GM23338 (cell line): ENCODE measurements at regions not wholly inside any gene's neighbourhood (a gene's known extent, or its start where the extent isn't known, plus 50 kb on each side); places are given as distances from the start of the nearest gene placed in this dataset.

Experiments used
- ATAC-seq: fragments of 200-7000 bp; cut with Tn5 transposase; 3 replicates; pipeline ENCODE4 v1.9.1; 2020
- DNase-seq: peaks from one replicate; pipeline ENCODE4 v3.0.0-alpha.2; 2015; ENCODE audit warnings: low spot score
- H2AFZ ChIP-seq: fragments of 200-600 bp; sonication (generic); 2 replicates; pipeline ENCODE4 v1.8.0; 2016; ENCODE audit warnings: antibody characterized with exemption, mild to moderate bottlenecking, moderate library complexity
- H3F3A ChIP-seq: fragments of 200-600 bp; sonication (generic); replicated peaks from 2 replicates; pipeline ENCODE4 v1.8.0; 2017; ENCODE audit warnings: antibody characterized with exemption, mixed run types, low read depth
- H3K27ac ChIP-seq: fragments of 200-600 bp; sonication (generic); 2 replicates; pipeline ENCODE4 v1.6.1; 2016; ENCODE audit warnings: low read depth
- H3K27me3 ChIP-seq: fragments of 200-600 bp; sonication (generic); 2 replicates; pipeline ENCODE4 v1.8.0; 2016; ENCODE audit warnings: mild to moderate bottlenecking, mixed run types, moderate library complexity; ENCODE audit not compliant: insufficient read depth
- H3K36me3 ChIP-seq: fragments of 200-600 bp; sonication (generic); 2 replicates; pipeline ENCODE4 v1.8.0; 2016; ENCODE audit warnings: mild to moderate bottlenecking; ENCODE audit not compliant: insufficient read depth
- H3K4me1 ChIP-seq: fragments of 200-600 bp; sonication (generic); 2 replicates; pipeline ENCODE4 v1.8.0; 2016; ENCODE audit warnings: mild to moderate bottlenecking, moderate library complexity; ENCODE audit not compliant: insufficient read depth
- H3K4me2 ChIP-seq: fragments of 200-600 bp; sonication (generic); 2 replicates; pipeline ENCODE4 v1.7.1; 2017; ENCODE audit warnings: mixed run types
- H3K4me3 ChIP-seq: fragments of 200-600 bp; sonication (generic); 2 replicates; pipeline ENCODE4 v1.6.1; 2016; ENCODE audit warnings: mixed run types
- H3K79me2 ChIP-seq: fragments of 200-600 bp; sonication (generic); replicated peaks from 2 replicates; pipeline ENCODE4 v1.8.0; 2017; ENCODE audit warnings: mild to moderate bottlenecking; ENCODE audit not compliant: insufficient read depth
- H3K9me2 ChIP-seq: fragments of 200-600 bp; sonication (generic); 2 replicates; pipeline ENCODE4 v1.8.0; 2017; ENCODE audit not compliant: insufficient read depth
- H4K20me1 ChIP-seq: fragments of 200-600 bp; sonication (generic); replicated peaks from 2 replicates; pipeline ENCODE4 v1.8.0; 2017; ENCODE audit warnings: mild to moderate bottlenecking; ENCODE audit not compliant: insufficient read depth
- H3K27ac Mint-ChIP-seq: 2 replicates; pipeline ENCODE4 v1.8.0; 2020; ENCODE audit warnings: inconsistent platforms, mild to moderate bottlenecking, moderate library complexity, mixed read lengths
- H3K27me3 Mint-ChIP-seq: 3 replicates; pipeline ENCODE4 v1.8.0; 2022; ENCODE audit warnings: low read depth, mild to moderate bottlenecking, moderate library complexity, mixed read lengths, inconsistent platforms; ENCODE audit not compliant: insufficient read depth, poor library complexity
- H3K36me3 Mint-ChIP-seq: 3 replicates; pipeline ENCODE4 v1.8.0; 2021; ENCODE audit warnings: low read depth, mild to moderate bottlenecking, inconsistent platforms, moderate library complexity, mixed read lengths
- H3K4me1 Mint-ChIP-seq: 3 replicates; pipeline ENCODE4 v1.8.0; 2020; ENCODE audit warnings: mild to moderate bottlenecking, inconsistent platforms, mixed read lengths
- H3K4me3 Mint-ChIP-seq: 3 replicates; pipeline ENCODE4 v1.8.0; 2021; ENCODE audit warnings: moderate library complexity, mild to moderate bottlenecking, inconsistent platforms, mixed read lengths
- H3K9me3 Mint-ChIP-seq: 3 replicates; pipeline ENCODE4 v1.8.0; 2020; ENCODE audit warnings: moderate library complexity, mild to moderate bottlenecking, inconsistent platforms, mixed read lengths
- EZH2 ChIP-seq: fragments of 200-600 bp; sonication (generic); IDR thresholded peaks from one replicate; pipeline ENCODE4 v1.8.0; 2017; ENCODE audit warnings: antibody characterized with exemption, mild to moderate bottlenecking, low read depth; ENCODE audit not compliant: unreplicated experiment
- JUNB ChIP-seq: IDR thresholded peaks from one replicate; pipeline ENCODE4 v1.6.1; 2016; ENCODE audit warnings: antibody characterized with exemption; ENCODE audit not compliant: unreplicated experiment
- NANOG ChIP-seq: IDR thresholded peaks from 2 replicates; pipeline ENCODE4 v1.6.1; 2016; ENCODE audit warnings: antibody characterized with exemption, borderline replicate concordance
- POLR2AphosphoS5 ChIP-seq: IDR thresholded peaks from 2 replicates; pipeline ENCODE4 v1.6.1; 2016; ENCODE audit warnings: antibody characterized with exemption, low read depth
- ZNF114 ChIP-seq: fragments of 250-450 bp; sonication (Bioruptor Pico); IDR thresholded peaks from 2 replicates; pipeline ENCODE4 v1.5.0; 2020; ENCODE audit warnings: mild to moderate bottlenecking, moderate library complexity
- TF ChIP-seq, protein P1 (sequence below): fragments of 250-450 bp; sonication (Bioruptor Pico); IDR thresholded peaks from 2 replicates; pipeline ENCODE4 v1.5.0; 2020; ENCODE audit warnings: mild to moderate bottlenecking, moderate library complexity
- TF ChIP-seq, protein P2 (sequence below), 2 experiments: fragments of 200-600 bp in 1 of 2; sonication (generic) in 1 of 2; conservative IDR thresholded peaks; 2 replicates each; pipeline versions ENCODE4 v1.5.1 to v1.6.1; 2016 to 2017; ENCODE audit warnings: antibody characterized with exemption in 2 of 2, low read depth in 2 of 2, mild to moderate bottlenecking in 2 of 2, moderate library complexity in 1 of 2

DNA sequence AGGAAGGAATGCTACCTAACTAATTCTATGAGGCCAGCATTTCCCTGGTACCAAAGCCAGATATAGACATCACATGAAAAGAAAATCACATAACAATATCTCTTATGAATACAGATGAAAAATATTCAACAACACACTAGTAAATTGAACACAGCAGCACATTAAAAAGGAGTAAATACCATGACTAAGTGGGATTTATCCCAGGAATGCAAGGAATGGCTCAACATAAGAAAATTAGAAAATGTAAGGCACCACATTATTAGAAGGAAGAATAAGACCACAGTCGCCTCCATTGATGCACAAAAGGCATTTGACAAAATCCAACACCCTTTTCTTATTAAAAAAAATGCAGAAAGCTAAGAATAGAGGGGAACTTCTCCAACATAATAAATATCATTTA is 133.9 kb downstream of the TTC32 start (continued):
- TF ChIP-seq, protein P1, sequence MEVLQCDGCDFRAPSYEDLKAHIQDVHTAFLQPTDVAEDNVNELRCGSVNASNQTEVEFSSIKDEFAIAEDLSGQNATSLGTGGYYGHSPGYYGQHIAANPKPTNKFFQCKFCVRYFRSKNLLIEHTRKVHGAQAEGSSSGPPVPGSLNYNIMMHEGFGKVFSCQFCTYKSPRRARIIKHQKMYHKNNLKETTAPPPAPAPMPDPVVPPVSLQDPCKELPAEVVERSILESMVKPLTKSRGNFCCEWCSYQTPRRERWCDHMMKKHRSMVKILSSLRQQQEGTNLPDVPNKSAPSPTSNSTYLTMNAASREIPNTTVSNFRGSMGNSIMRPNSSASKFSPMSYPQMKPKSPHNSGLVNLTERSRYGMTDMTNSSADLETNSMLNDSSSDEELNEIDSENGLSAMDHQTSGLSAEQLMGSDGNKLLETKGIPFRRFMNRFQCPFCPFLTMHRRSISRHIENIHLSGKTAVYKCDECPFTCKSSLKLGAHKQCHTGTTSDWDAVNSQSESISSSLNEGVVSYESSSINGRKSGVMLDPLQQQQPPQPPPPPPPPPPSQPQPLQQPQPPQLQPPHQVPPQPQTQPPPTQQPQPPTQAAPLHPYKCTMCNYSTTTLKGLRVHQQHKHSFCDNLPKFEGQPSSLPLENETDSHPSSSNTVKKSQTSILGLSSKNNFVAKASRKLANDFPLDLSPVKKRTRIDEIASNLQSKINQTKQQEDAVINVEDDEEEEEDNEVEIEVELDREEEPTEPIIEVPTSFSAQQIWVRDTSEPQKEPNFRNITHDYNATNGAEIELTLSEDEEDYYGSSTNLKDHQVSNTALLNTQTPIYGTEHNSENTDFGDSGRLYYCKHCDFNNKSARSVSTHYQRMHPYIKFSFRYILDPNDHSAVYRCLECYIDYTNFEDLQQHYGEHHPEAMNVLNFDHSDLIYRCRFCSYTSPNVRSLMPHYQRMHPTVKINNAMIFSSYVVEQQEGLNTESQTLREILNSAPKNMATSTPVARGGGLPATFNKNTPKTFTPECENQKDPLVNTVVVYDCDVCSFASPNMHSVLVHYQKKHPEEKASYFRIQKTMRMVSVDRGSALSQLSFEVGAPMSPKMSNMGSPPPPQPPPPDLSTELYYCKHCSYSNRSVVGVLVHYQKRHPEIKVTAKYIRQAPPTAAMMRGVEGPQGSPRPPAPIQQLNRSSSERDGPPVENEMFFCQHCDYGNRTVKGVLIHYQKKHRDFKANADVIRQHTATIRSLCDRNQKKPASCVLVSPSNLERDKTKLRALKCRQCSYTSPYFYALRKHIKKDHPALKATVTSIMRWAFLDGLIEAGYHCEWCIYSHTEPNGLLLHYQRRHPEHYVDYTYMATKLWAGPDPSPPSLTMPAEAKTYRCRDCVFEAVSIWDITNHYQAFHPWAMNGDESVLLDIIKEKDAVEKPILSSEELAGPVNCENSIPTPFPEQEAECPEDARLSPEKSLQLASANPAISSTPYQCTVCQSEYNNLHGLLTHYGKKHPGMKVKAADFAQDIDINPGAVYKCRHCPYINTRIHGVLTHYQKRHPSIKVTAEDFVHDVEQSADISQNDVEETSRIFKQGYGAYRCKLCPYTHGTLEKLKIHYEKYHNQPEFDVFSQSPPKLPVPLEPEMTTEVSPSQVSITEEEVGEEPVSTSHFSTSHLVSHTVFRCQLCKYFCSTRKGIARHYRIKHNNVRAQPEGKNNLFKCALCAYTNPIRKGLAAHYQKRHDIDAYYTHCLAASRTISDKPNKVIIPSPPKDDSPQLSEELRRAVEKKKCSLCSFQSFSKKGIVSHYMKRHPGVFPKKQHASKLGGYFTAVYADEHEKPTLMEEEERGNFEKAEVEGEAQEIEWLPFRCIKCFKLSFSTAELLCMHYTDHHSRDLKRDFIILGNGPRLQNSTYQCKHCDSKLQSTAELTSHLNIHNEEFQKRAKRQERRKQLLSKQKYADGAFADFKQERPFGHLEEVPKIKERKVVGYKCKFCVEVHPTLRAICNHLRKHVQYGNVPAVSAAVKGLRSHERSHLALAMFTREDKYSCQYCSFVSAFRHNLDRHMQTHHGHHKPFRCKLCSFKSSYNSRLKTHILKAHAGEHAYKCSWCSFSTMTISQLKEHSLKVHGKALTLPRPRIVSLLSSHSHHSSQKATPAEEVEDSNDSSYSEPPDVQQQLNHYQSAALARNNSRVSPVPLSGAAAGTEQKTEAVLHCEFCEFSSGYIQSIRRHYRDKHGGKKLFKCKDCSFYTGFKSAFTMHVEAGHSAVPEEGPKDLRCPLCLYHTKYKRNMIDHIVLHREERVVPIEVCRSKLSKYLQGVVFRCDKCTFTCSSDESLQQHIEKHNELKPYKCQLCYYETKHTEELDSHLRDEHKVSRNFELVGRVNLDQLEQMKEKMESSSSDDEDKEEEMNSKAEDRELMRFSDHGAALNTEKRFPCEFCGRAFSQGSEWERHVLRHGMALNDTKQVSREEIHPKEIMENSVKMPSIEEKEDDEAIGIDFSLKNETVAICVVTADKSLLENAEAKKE = no peak

DNA sequence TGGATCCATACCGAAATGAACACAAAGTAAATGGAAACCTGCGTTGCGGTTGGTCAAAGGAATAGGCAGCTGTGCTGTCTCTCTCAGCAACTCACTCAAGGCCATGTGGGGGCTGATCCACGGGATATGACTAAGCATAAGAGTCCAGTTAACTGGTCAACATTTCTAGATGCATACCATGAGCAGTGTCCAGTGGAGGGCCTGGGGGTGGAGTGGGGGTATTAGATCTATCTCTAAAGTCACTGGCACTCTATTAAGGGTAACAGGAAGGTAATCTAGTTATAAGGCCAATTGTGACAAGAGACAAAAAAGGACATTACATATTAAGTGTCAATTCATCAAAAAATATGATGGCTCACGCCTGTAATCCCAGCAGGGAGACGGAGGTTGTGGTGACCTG is 136.8 kb downstream of the TTC32 start:
- Histone ChIP-seq H3K27me3 (no peaks in the 10 kb centered on the region), H3K79me2 (no peaks in the 10 kb centered on the region), H2AFZ (no peak overlapping the region), H3K9me2 (peaks cover 13% of the 10 kb centered on the region; the same call in 1 of the 2 replicates), H3F3A (no peaks in the 10 kb centered on the region), H4K20me1 (no peaks in the 10 kb centered on the region), H3K27ac (no peak overlapping the region), H3K4me3 (no peak overlapping the region), H3K4me2 (no peak overlapping the region), H3K36me3 (no peaks in the 10 kb centered on the region), H3K4me1 (no peaks in the 10 kb centered on the region; the same call in 1 of the 2 replicates)
- DNase-seq (no peak), ATAC-seq (no peak)
- no peaks in the 10 kb centered on the region for H3K9me3 Mint-ChIP-seq
- H3K4me3 Mint-ChIP-seq = no peak overlapping the region
- no peaks in the 10 kb centered on the region for H3K36me3 Mint-ChIP-seq
- no peaks in the 10 kb centered on the region for H3K27me3 Mint-ChIP-seq
- H3K27ac Mint-ChIP-seq = no peak overlapping the region
- H3K4me1 Mint-ChIP-seq = no peaks in the 10 kb centered on the region
- TF ChIP-seq, protein P2, sequence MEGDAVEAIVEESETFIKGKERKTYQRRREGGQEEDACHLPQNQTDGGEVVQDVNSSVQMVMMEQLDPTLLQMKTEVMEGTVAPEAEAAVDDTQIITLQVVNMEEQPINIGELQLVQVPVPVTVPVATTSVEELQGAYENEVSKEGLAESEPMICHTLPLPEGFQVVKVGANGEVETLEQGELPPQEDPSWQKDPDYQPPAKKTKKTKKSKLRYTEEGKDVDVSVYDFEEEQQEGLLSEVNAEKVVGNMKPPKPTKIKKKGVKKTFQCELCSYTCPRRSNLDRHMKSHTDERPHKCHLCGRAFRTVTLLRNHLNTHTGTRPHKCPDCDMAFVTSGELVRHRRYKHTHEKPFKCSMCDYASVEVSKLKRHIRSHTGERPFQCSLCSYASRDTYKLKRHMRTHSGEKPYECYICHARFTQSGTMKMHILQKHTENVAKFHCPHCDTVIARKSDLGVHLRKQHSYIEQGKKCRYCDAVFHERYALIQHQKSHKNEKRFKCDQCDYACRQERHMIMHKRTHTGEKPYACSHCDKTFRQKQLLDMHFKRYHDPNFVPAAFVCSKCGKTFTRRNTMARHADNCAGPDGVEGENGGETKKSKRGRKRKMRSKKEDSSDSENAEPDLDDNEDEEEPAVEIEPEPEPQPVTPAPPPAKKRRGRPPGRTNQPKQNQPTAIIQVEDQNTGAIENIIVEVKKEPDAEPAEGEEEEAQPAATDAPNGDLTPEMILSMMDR (conservative IDR thresholded peaks at IDR 0.05; ENCODE audit: low read depth in 2 of 2) = no peak
- no peak for TF ChIP-seq POLR2AphosphoS5
- TF ChIP-seq, protein P1 = no peak
- TF ChIP-seq EZH2 = no peak
- no peak for TF ChIP-seq JUNB
- no peak for TF ChIP-seq NANOG
- TF ChIP-seq ZNF114 = no peak
